GM19468 (cell line): ENCODE measurements at regions not wholly inside any gene's neighbourhood (a gene's known extent, or its start where the extent isn't known, plus 50 kb on each side); places are given as distances from the start of the nearest gene placed in this dataset.
"Not testable (repeated sequence)": the region's sequence is repeated elsewhere in the genome, so short reads cannot be mapped to it uniquely, and the experiment has no call there.

ENCODE experiments used
- ATAC-seq: cut with Tn5 transposase; IDR thresholded peaks from one replicate; pipeline ENCODE4 v1.9.1; 2021; ENCODE audit warnings: mild to moderate bottlenecking, moderate library complexity, moderate number of reproducible peaks; ENCODE audit not compliant: unreplicated experiment; ENCODE audit errors: extremely low read depth

GRCh38 chr18:37872562-37872961 is 307.0 kb upstream of the CELF4 start:
- ATAC-seq, result no peak

GRCh38 chr18:37871561-37871960 is 306.0 kb upstream of the CELF4 start:
- ATAC-seq, result no peak

DNA sequence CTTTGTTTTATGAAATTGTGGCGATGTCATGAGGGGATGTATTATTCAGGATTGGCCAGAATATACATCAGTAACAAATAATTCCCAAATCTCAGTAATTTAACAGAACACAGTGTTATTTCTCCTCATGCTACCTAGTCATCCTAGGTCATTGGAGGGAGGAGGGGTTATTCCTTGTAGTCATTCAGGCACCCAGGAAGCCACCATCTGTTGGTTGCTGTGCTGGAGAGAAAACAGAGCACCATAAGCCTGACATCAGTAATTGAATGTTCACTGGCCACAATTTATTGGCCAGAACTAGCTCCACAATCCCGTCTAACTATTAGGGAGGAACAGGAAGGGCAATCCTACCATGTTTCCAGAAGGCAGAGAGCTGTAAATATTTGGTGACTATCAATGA is 303.5 kb upstream of the CELF4 start:
- no peak for ATAC-seq

- no peak for ATAC-seq
These were observed 298.5 kb upstream of the CELF4 start for GRCh38 chr18:37864122-37864521.

DNA sequence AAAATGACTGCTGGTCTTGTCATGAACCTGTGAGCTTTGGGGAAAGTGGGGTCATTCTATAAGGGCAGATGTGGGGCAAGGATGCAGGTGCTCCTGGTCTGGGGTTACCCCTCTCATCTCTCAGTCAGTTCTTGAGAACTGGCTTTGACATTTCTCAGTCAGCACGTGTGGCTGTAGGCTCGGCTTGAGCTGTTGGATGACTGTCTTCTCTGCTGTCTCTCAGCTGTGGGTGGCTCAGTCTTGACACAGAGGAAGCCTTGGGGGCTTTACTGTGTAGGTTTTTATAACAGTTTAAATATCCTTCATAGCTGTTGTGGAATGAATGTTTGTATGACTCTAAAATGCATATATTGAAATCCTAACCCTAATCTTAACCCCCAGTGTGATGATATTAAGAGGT is 296.4 kb upstream of the CELF4 start:
- no peak for ATAC-seq

- no peak for ATAC-seq
These were observed 288.8 kb upstream of the CELF4 start for GRCh38 chr18:37854396-37854795.

DNA sequence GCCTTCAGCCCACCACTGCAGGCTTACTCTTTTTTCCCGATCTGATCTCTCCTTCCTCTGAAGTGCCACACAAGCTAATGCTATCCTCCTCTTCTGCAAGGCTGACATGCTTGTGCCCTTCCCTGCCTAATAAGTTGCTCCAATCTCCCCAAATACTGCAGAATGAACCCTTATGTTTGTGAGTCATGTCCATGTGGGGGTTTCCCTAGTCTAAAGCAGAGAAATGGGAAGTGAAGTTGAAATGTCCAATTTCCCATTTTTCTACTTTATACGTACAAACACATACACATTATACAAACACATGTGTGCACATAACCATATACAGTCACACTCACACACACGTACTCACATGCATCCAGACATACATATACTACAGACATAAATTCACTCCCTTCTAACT is 288.1 kb upstream of the CELF4 start:
- no peak for ATAC-seq

DNA sequence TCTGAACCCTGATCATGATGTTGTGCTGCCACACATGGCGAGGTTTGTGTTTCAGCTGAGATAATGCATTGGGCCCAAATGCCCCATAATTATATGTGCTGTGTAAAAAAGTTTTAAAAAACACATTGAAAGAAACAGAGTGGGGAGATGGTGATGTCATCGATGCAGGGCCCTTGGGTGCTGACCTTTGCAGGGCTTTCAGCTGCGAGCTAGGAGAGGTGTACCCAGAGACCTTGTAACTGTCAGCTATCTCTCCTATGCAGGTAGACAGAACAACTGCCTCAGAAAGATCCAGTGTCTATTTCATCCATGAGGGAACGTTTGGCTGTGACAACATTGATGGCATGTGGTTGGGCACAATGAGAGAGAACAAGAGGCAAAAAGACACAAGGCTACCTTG is 286.9 kb upstream of the CELF4 start:
- no peak for ATAC-seq

GRCh38 chr18:37847544-37847943 is 281.9 kb upstream of the CELF4 start:
- no peak for ATAC-seq

GRCh38 chr18:37846996-37847395 is 281.4 kb upstream of the CELF4 start:
- no peak for ATAC-seq

DNA sequence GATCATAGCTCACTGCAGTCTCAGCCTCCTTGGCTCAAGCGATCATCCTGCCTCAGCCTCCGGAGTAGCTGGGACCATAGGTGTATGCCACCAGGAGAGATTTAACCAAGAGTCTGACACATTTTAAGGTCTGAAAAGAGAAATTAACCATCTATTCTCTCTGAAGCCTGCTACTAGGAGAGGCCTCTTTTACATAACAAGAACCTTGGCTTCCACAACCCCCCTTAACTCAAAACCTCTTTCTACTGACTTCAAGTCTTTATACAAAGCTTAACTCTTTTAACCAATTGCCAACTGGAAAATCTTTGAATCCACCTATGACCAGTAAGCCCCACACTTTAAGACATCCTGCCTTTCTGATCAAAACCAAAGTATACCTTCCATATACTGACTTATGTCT is 279.9 kb upstream of the CELF4 start:
- no peak for ATAC-seq

DNA sequence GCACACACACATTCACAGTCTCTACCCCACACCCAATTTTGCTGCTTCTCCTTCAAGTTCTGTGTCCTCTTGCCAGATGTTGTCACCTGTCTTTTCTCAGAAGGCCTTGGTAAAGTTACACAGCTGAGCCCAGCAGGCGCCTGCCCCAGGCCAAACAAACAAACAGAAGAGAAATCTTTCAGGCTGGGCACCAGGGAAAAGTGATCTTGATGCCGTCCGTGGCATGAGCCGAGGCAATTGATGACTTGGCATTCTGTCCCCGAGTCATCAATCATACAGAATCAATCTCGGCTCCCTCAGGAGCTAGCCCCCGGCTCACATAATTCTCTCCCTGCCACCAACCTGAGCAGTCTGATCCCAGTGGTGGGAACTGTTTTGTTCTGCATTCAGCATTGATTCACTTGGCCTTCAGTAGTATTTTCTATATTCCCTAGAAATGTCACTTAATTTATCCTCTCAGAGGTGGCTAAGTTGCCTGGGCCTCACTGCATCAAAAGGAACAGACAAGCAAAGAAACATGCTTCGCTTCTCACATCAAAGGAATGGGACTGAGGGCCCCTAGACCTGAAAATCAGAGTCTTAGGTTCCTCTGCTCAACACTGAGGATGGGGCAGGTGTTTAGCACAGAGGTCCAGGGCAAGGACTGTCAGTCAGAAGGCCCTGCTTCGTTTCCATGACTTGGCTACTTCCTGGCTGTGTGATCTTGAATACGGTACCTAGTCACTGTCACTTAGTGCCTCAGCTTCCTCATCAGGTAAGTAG is 278.8 kb upstream of the CELF4 start:
- ATAC-seq, result no peak

DNA sequence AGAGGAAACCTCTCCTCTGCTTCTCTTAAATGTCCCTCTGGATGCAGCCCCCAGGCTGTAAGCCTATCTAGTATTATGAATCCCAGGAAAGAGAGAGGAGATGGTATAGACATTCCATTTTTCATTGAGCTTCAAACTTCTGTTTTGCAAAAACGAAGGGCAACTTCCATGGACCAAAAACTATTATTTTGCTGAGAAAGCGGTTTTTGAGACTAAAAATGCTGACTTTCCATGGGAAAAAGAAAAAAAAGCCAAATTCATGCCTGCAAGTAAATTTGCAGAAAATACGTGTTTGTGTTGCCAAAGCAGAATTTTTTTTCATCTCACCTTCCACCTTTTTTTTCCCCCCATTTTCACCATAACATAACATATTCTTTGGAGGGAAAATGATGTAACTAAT is 272.5 kb upstream of the CELF4 start:
- no peak for ATAC-seq

DNA sequence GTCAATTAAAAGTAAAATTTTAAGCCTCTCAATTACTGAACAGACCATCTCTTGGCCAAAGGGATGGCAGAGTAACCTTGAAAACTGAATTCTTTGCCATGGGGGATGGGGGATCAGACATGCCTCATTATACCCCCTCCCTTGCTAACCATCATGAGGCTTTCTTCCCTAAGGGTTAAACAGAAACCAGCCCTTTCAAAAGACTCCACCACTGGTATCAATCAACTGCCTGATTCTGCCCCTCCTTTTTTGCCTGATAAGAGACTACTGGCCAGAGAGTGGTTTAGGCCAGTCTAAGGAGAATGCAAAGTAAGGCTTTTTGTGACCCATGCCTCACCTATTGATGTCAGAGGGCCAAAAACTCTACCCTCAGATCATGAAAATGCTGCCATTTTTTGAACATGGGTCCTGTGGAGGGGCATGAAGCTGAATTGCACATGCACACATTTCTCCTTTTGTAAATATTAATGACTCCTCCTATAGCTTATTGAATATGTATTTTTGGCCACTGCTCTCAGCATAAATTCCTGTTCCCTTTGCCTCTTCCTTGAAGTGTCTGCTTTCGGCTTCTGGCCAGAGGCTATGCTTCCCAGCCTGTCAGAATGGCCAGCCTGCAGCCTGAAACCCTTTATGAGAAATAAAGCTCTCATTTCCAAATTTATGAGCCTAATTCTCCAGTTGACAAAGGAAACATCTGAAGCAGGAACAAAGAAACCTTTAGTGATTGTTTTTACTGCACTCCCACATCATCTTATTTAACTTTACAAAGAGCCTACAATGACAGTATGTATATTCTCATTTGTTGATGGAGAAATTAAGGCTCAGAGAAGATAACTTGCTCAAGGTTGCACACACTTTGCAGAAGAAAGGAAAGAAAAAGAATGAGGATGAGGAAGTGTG is 270.7 kb upstream of the CELF4 start:
- no peak for ATAC-seq

DNA sequence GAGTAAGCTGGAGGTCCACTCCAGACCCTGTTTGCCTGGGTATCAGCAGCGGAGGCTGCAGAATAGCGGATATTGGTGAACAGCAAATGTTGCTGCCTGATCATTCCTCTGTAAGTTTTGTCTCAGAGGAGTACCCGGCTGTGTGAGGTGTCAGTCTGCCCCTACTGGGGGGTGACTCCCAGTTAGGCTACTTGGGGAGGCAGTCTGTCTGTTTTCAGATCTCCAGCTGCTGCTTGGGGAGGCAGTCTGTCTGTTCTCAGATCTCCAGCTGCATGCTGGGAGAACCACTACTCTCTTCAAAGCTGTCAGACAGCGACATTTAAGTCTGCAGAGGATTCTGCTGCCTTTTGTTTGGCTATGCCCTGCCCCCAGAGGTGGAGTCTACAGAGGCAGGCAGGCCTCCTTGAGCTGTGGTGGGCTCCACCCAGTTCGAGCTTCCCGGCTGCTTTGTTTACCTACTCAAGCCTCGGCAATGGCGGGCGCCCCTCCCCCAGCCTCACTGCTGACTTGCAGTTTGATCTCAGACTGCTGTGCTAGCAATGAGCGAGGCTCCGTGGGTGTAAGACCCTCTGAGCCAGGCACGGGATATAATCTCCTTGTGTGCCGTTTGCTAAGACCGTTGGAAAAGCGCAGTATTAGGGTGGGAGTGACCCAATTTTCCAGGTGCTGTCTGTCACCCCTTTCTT is 266.6 kb upstream of the CELF4 start:
- not testable (repeated sequence) for ATAC-seq

GRCh38 chr18:37812961-37813360 is 247.4 kb upstream of the CELF4 start:
- ATAC-seq, result no peak

- ATAC-seq, result no peak
These were observed 240.3 kb upstream of the CELF4 start for GRCh38 chr18:37805773-37806404.

DNA sequence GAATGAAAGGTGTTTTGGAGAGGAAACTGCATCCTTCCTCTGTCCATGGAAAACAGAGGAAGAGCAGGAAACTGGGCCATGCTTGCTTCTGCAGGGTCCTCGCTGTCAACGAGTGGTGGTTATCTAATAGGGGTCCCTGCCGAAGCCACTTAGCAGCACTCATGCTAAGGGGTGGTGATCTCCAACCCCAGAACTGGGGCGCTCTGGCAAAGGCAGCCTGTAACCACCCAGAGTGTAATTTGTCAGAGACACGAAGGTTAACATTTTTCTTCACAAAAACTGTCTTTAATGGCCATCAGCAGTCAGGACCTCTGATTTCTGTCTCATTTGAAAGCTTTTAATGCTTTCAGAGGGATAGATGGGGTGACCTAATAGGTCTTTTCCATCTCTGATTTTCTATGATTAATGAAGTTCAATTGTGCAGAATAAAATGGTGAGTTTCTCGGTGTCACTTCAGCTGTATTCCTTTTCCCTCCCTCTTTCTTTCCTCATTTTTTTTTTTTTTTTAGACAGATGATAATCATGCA is 231.3 kb upstream of the CELF4 start:
- no peak for ATAC-seq

- ATAC-seq, result no peak
These were observed 221.9 kb upstream of the CELF4 start for GRCh38 chr18:37787452-37787851.

- ATAC-seq, result no peak
These were observed 218.2 kb upstream of the CELF4 start for GRCh38 chr18:37783771-37784170.
